GM12878 (cell line): ENCODE measurements at regions not wholly inside any gene's neighbourhood (a gene's known extent, or its start where the extent isn't known, plus 50 kb on each side); places are given as distances from the start of the nearest gene placed in this dataset.

Source experiments
- ATAC-seq: fragments of 200-7000 bp; cut with Tn5 transposase; 3 replicates; pipeline ENCODE4 v1.9.1; 2020; ENCODE audit warnings: mild to moderate bottlenecking, moderate library complexity
- BruUV-seq: library from RNA; stranded (reverse); fragments of 400-500 nt; replicated peaks from 2 replicates; lab custom pipeline; 2021; lab: Mats Ljungman, UMichigan
- CTCF ChIA-PET: fragments of 300-600 bp; sonication (Branson Sonifier 250); formaldehyde crosslinking; extraction: SDS; loops from one replicate; lab custom pipeline; 2021; ENCODE audit warnings: inconsistent platforms; lab: Yijun Ruan, JAX
- POLR2A ChIA-PET: fragments of 350-600 bp; formaldehyde crosslinking; extraction: SDS; loops from one replicate; lab custom pipeline; 2021; ENCODE audit warnings: inconsistent platforms; lab: Charles Lee
- RAD21 ChIA-PET: fragments of 300-600 bp; sonication (Branson Sonifier 250); formaldehyde crosslinking; loops from one replicate; lab custom pipeline; 2023; ENCODE audit warnings: antibody characterized with exemption; ENCODE audit not compliant: unreplicated experiment; lab: Charles Lee
- SMC1A ChIA-PET: fragments of 300-600 bp; sonication (Branson Sonifier 250); formaldehyde crosslinking; loops from one replicate; lab custom pipeline; 2023; ENCODE audit not compliant: unreplicated experiment, uncharacterized antibody; lab: Charles Lee
- DNase-seq: peaks from one replicate; pipeline ENCODE4 v3.0.0-alpha.2; 2011; ENCODE audit warnings: low read depth, low spot score
- FAIRE-seq: peaks from 3 replicates; lab custom pipeline; 2011; peaks lifted over from hg19 to GRCh38; lab: Jason Lieb, UNC
- H2AFZ ChIP-seq: 2 replicates; pipeline ENCODE4 v1.6.0; 2011; ENCODE audit warnings: low read depth, low read length, control low read depth; ENCODE audit not compliant: control insufficient read depth
- H3K27ac ChIP-seq: 2 replicates; pipeline ENCODE4 v1.5.1; 2011; ENCODE audit warnings: control low read depth; ENCODE audit not compliant: control insufficient read depth, insufficient read depth
- H3K27me3 ChIP-seq, 2 experiments: replicated peaks in 1 of 2; 2 replicates each; pipeline versions ENCODE4 v1.6.0 to v1.6.1; 2011; ENCODE audit warnings: low read length in 1 of 2; ENCODE audit not compliant: control insufficient read depth in 2 of 2, insufficient read depth in 2 of 2
- H3K36me3 ChIP-seq, 2 experiments: 2 replicates each; pipeline ENCODE4 v1.5.1; 2011; ENCODE audit warnings: low read length in 1 of 2; ENCODE audit not compliant: control insufficient read depth in 2 of 2, insufficient read depth in 2 of 2
- H3K4me1 ChIP-seq: 2 replicates; pipeline ENCODE4 v1.6.1; 2011; ENCODE audit warnings: mild to moderate bottlenecking, low read length, moderate library complexity, mixed read lengths; ENCODE audit not compliant: control insufficient read depth, insufficient read depth
- H3K4me2 ChIP-seq: 2 replicates; pipeline ENCODE4 v1.6.0; 2011; ENCODE audit warnings: control low read depth; ENCODE audit not compliant: control insufficient read depth, insufficient read depth
- H3K4me3 ChIP-seq: fragments of 200-600 bp; sonication (generic); 2 replicates; pipeline ENCODE4 v1.5.1; 2016
- H3K79me2 ChIP-seq: 2 replicates; pipeline ENCODE4 v1.6.0; 2011; ENCODE audit warnings: low read length; ENCODE audit not compliant: control insufficient read depth, insufficient read depth
- H3K9ac ChIP-seq: 2 replicates; pipeline ENCODE4 v1.8.0; 2011; ENCODE audit warnings: low read length, control low read depth, mixed read lengths; ENCODE audit not compliant: control insufficient read depth, insufficient read depth
- H3K9me3 ChIP-seq: replicated peaks from 3 replicates; pipeline ENCODE4 v1.5.1; 2011; ENCODE audit warnings: mild to moderate bottlenecking, low read length; ENCODE audit not compliant: control insufficient read depth, insufficient read depth
- H4K20me1 ChIP-seq: 2 replicates; pipeline ENCODE4 v1.6.0; 2011; ENCODE audit not compliant: control insufficient read depth, insufficient read depth
- ETV6 ChIP-seq, 2 experiments: fragments of 450-650 bp in 1 of 2; IDR thresholded peaks in 1 of 2; conservative IDR thresholded peaks in 1 of 2; 2 replicates each; pipeline ENCODE4 v1.6.1; 2014; ENCODE audit warnings: antibody characterized with exemption in 1 of 2, borderline replicate concordance in 1 of 2, low read depth in 1 of 2, mild to moderate bottlenecking in 1 of 2, moderate library complexity in 1 of 2
- HDAC6 ChIP-seq: fragments of 200-600 bp; sonication (generic); IDR thresholded peaks from one replicate; pipeline ENCODE4 v1.8.0; 2017; ENCODE audit warnings: antibody characterized with exemption; ENCODE audit not compliant: unreplicated experiment
- NRF1 ChIP-seq: conservative IDR thresholded peaks from 2 replicates; pipeline ENCODE4 v1.6.1; 2011; ENCODE audit warnings: mild to moderate bottlenecking, low read depth, low read length, improper control_type of control experiment
- PRDM15 ChIP-seq: fragments of 450-650 bp; formaldehyde crosslinking; IDR thresholded peaks from 2 replicates; pipeline ENCODE4 v1.4.0; 2020; ENCODE audit warnings: mild to moderate bottlenecking, moderate library complexity
- SIX5 ChIP-seq: IDR thresholded peaks from 2 replicates; pipeline ENCODE4 v1.6.1; 2011; ENCODE audit warnings: mild to moderate bottlenecking, low read depth, low read length, moderate library complexity; ENCODE audit not compliant: severe bottlenecking
- SUPT20H ChIP-seq: IDR thresholded peaks from 2 replicates; pipeline ENCODE4 v1.6.1; 2011; ENCODE audit warnings: low read depth, mild to moderate bottlenecking, low read length, moderate library complexity, borderline replicate concordance; ENCODE audit not compliant: control insufficient read depth
- TCF7 ChIP-seq: IDR thresholded peaks from 2 replicates; pipeline ENCODE4 v1.6.1; 2014; ENCODE audit warnings: antibody characterized with exemption, borderline replicate concordance
- YBX1 ChIP-seq: fragments of 450-650 bp; IDR thresholded peaks from 2 replicates; pipeline ENCODE4 v1.6.1; 2016; ENCODE audit warnings: antibody characterized with exemption
- ZBTB4 ChIP-seq: fragments of 450-650 bp; formaldehyde crosslinking; IDR thresholded peaks from 2 replicates; pipeline ENCODE4 v1.4.0; 2022; ENCODE audit warnings: mild to moderate bottlenecking, moderate library complexity
- ZNF207 ChIP-seq: fragments of 450-650 bp; IDR thresholded peaks from 2 replicates; pipeline ENCODE4 v1.6.1; 2014; ENCODE audit warnings: antibody characterized with exemption, mild to moderate bottlenecking, borderline replicate concordance
- WGBS: methylation state at CpG from one replicate; pipeline ENCODE4 v1.1.6; 2016; ENCODE audit warnings: low lambda C conversion rate; ENCODE audit not compliant: insufficient replicate concordance, insufficient coverage; ENCODE audit errors: missing lambda C conversion rate; 5-methylcytosine and 5-hydroxymethylcytosine counted together
- in situ Hi-C: fragments of 300-500 bp; cut with MboI; formaldehyde crosslinking; loops from 9 replicates; pipeline ENCODE4 v1.14.3; 2018; ENCODE audit warnings: mixed read lengths
- intact Hi-C: fragments of 100-400 bp; cut with micrococcal nuclease; formaldehyde crosslinking; loops from one replicate; pipeline ENCODE4 v1.14.2; 2022; ENCODE audit not compliant: unreplicated experiment

- ChIA-PET SMC1A (interaction anchor here (1.0 kb wide), 1 partner anchor 35 kb away, joined by 3 read pairs; no protein-coding TSS in a partner anchor), CTCF (interaction anchor here (1.2 kb wide), 1 partner anchor 42 kb away, joined by 4 read pairs; no protein-coding TSS in a partner anchor), POLR2A (no interaction called here), RAD21 (no interaction called here)
- Histone ChIP-seq H3K9me3 (no peaks in the 10 kb centered on the region), H3K27me3 (peaks cover 0 to under 1% of the 10 kb centered on the region in 2 experiments; a peak in 1 of 4 replicates), H3K79me2 (no peaks in the 10 kb centered on the region), H3K4me1 (no peaks in the 10 kb centered on the region), H3K4me3 (no peak overlapping the region), H2AFZ (no peak overlapping the region), H4K20me1 (no peaks in the 10 kb centered on the region), H3K4me2 (no peak overlapping the region), H3K27ac (no peak overlapping the region), H3K9ac (no peak overlapping the region), H3K36me3 (no peaks in the 10 kb centered on the region)
- 19% methylated on average over 2 of the region's 2 CpGs for WGBS
- intact Hi-C loops, result no loop called here
- DNase-seq, result no peak
- no TSS peak for BruUV-seq
- in situ Hi-C loops, result no loop called here
- no peak for ATAC-seq
- no peak for FAIRE-seq
- TF ChIP-seq ETV6 (conservative IDR thresholded peaks at IDR 0.05 in 1 of 2, IDR thresholded peaks at IDR 0.05 in 1 of 2; ENCODE audit: borderline replicate concordance in 1 of 2, low read depth in 1 of 2), result no peak
- TF ChIP-seq TCF7, result no peak
- no peak for TF ChIP-seq ZNF207
- TF ChIP-seq HDAC6, result no peak
- TF ChIP-seq NRF1, result no peak
- TF ChIP-seq SIX5, result no peak
- no peak for TF ChIP-seq ZBTB4 (CRISPR knock-in tag)
- TF ChIP-seq YBX1, result no peak
- TF ChIP-seq PRDM15 (CRISPR knock-in tag), result no peak
- TF ChIP-seq SUPT20H, result no peak
Measured at GRCh38 chr16:17543073-17543472, 72.3 kb upstream of the XYLT1 start.
